OCI-LY1 (cell line): ENCODE measurements at regions not wholly inside any gene's neighbourhood (a gene's known extent, or its start where the extent isn't known, plus 50 kb on each side); places are given as distances from the start of the nearest gene placed in this dataset.

Experiments used
- H2AFZ ChIP-seq: fragments of 200-600 bp; sonication (generic), shearing (Covaris generic); 2 replicates; pipeline ENCODE4 v1.6.0; 2014; ENCODE audit warnings: antibody characterized with exemption, mild to moderate bottlenecking, low read length
- H3F3A ChIP-seq: fragments of 200-600 bp; sonication (generic), shearing (Covaris generic); 2 replicates; pipeline ENCODE4 v1.6.0; 2014; ENCODE audit warnings: mild to moderate bottlenecking, antibody characterized with exemption, low read length, moderate library complexity; ENCODE audit not compliant: insufficient read depth
- H3K27ac ChIP-seq: fragments of 200-600 bp; sonication (generic); 2 replicates; pipeline ENCODE4 v1.5.1; 2014; ENCODE audit warnings: low read length, mixed run types, mild to moderate bottlenecking, low read depth; ENCODE audit not compliant: poor library complexity, severe bottlenecking
- H3K27me3 ChIP-seq: fragments of 200-600 bp; sonication (generic); 2 replicates; pipeline ENCODE4 v1.6.0; 2014; ENCODE audit warnings: antibody characterized with exemption, mild to moderate bottlenecking, low read length, moderate library complexity; ENCODE audit not compliant: insufficient read depth
- H3K36me3 ChIP-seq: fragments of 200-600 bp; sonication (generic); 2 replicates; pipeline ENCODE4 v1.6.1; 2014; ENCODE audit warnings: mild to moderate bottlenecking, antibody characterized with exemption, low read length, moderate library complexity, mixed read lengths; ENCODE audit not compliant: insufficient read depth
- H3K4me1 ChIP-seq: fragments of 200-600 bp; sonication (generic); 2 replicates; pipeline ENCODE4 v1.5.1; 2014; ENCODE audit warnings: mild to moderate bottlenecking, low read length, moderate library complexity; ENCODE audit not compliant: insufficient read depth, severe bottlenecking
- H3K4me2 ChIP-seq: fragments of 200-600 bp; sonication (generic), shearing (Covaris generic); 2 replicates; pipeline ENCODE4 v1.6.1; 2014; ENCODE audit warnings: low read length
- H3K4me3 ChIP-seq: fragments of 200-600 bp; sonication (generic); 2 replicates; pipeline ENCODE4 v1.5.1; 2014; ENCODE audit warnings: low read length, low read depth, mild to moderate bottlenecking, mixed read lengths; ENCODE audit not compliant: poor library complexity, severe bottlenecking
- H3K79me2 ChIP-seq: fragments of 200-600 bp; shearing (Covaris generic); 2 replicates; pipeline ENCODE4 v1.6.1; 2016; ENCODE audit warnings: mixed run types, low read length, mixed read lengths; ENCODE audit not compliant: insufficient read depth
- H3K9ac ChIP-seq: fragments of 200-600 bp; sonication (generic), shearing (Covaris generic); 2 replicates; pipeline ENCODE4 v1.6.1; 2014; ENCODE audit warnings: mild to moderate bottlenecking, low read length, mixed read lengths
- H3K9me2 ChIP-seq: fragments of 200-600 bp; sonication (generic), shearing (Covaris generic); 2 replicates; pipeline ENCODE4 v1.6.1; 2014; ENCODE audit warnings: low read depth, mild to moderate bottlenecking, low read length, mixed read lengths
- H3K9me3 ChIP-seq: fragments of 200-600 bp; shearing (Covaris generic); 2 replicates; pipeline ENCODE4 v1.6.1; 2014; ENCODE audit warnings: low read length, mixed read lengths
- H4K20me1 ChIP-seq: fragments of 200-600 bp; sonication (generic), shearing (Covaris generic); 2 replicates; pipeline ENCODE4 v1.6.0; 2016; ENCODE audit warnings: mild to moderate bottlenecking, low read length; ENCODE audit not compliant: insufficient read depth
- EZH2 ChIP-seq: fragments of 200-600 bp; sonication (generic), shearing (Covaris generic); IDR thresholded peaks from 2 replicates; pipeline ENCODE4 v1.8.0; 2017; ENCODE audit warnings: borderline replicate concordance, mixed run types, mild to moderate bottlenecking, antibody characterized with exemption, low read length, moderate library complexity, mixed read lengths
- TF ChIP-seq, protein P1 (sequence below): fragments of 200-600 bp; sonication (generic), shearing (Covaris generic); IDR thresholded peaks from 2 replicates; pipeline ENCODE4 v1.5.1; 2017; ENCODE audit warnings: mild to moderate bottlenecking, antibody characterized with exemption, low read length, moderate library complexity, mixed read lengths

DNA sequence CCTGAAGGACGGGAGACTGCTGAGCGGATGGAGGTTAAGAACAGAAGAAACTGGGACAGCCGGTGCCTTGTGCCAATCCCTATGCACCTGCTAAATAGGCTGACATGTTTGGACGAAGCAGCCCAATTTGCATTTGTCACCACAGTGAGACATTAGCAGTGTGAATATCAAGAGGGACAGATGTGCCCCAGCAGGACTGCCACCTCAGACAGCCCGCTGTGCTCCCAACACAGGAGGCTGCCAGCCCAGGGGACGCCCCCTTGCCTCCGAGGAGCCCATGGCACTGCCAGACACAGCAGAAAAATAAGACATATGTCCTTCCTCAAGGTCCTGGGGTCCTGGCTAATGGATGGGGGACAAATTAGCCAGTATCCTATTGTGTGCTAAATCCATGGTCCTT is 306.7 kb upstream of the POU3F3 start:
- Histone ChIP-seq H3K27ac (no peak overlapping the region), H2AFZ (no peak overlapping the region), H3K79me2 (no peaks in the 10 kb centered on the region), H3K9me2 (no peaks in the 10 kb centered on the region), H3K4me3 (no peak overlapping the region), H3K9ac (no peak overlapping the region), H3K4me1 (no peaks in the 10 kb centered on the region), H3K9me3 (no peaks in the 10 kb centered on the region), H4K20me1 (no peaks in the 10 kb centered on the region), H3K4me2 (no peak overlapping the region), H3K27me3 (no peaks in the 10 kb centered on the region), H3K36me3 (no peaks in the 10 kb centered on the region), H3F3A (no peaks in the 10 kb centered on the region)
- TF ChIP-seq, protein P1, sequence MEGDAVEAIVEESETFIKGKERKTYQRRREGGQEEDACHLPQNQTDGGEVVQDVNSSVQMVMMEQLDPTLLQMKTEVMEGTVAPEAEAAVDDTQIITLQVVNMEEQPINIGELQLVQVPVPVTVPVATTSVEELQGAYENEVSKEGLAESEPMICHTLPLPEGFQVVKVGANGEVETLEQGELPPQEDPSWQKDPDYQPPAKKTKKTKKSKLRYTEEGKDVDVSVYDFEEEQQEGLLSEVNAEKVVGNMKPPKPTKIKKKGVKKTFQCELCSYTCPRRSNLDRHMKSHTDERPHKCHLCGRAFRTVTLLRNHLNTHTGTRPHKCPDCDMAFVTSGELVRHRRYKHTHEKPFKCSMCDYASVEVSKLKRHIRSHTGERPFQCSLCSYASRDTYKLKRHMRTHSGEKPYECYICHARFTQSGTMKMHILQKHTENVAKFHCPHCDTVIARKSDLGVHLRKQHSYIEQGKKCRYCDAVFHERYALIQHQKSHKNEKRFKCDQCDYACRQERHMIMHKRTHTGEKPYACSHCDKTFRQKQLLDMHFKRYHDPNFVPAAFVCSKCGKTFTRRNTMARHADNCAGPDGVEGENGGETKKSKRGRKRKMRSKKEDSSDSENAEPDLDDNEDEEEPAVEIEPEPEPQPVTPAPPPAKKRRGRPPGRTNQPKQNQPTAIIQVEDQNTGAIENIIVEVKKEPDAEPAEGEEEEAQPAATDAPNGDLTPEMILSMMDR = no peak
- TF ChIP-seq EZH2 = no peak

DNA sequence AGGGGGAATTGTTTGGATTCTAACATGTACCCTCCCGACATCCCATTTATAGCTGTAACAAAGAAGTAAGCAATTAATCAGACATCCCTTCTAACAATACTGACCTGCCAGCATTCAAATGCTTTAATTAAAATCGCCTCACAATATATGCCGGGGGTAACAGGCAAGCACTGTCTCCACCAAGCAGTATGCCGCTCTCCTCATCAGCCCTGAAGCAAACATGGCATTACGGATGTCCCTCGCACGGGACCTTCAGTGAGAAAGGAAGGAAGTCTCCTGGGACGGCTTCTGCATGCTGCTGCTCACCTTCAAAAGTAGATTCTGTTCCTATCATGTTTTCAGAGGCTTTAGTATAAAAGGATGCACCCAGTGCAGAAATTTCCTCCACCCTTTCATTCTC is 292.7 kb upstream of the POU3F3 start:
- Histone ChIP-seq H3K27ac (no peak overlapping the region), H3K9me3 (no peaks in the 10 kb centered on the region), H4K20me1 (no peaks in the 10 kb centered on the region), H3K36me3 (no peaks in the 10 kb centered on the region), H3K4me1 (no peaks in the 10 kb centered on the region), H3K79me2 (no peaks in the 10 kb centered on the region), H2AFZ (no peak overlapping the region), H3K4me3 (no peak overlapping the region), H3K27me3 (no peaks in the 10 kb centered on the region), H3K9ac (no peak overlapping the region), H3F3A (no peaks in the 10 kb centered on the region), H3K9me2 (no peaks in the 10 kb centered on the region), H3K4me2 (no peak overlapping the region)
- no peak for TF ChIP-seq EZH2
- TF ChIP-seq, protein P1 = no peak

DNA sequence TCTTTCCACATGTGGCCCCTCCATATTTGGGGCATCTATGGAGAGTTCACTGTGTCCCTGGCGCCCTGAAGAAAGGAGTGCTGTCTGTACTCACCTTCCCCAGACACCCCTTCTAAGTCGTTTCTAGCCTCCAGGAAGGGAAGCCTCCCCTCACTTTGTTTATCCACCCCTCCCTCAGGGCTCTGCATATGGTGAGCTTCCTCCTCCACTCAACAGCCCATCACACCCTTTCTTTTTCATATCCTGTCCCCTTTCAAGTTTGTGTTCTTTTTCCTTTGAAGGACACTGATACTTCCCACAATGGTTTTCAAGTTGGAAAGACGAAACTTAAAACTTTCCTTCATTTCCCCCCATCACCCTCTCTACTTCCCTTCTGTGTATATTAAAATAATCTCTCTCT is 291.4 kb upstream of the POU3F3 start:
- Histone ChIP-seq H4K20me1 (no peaks in the 10 kb centered on the region), H3K36me3 (no peaks in the 10 kb centered on the region), H3K9ac (no peak overlapping the region), H3K79me2 (no peaks in the 10 kb centered on the region), H3K27me3 (no peaks in the 10 kb centered on the region), H3K9me2 (no peaks in the 10 kb centered on the region), H3K4me3 (no peak overlapping the region), H3K27ac (no peak overlapping the region), H3K4me2 (no peak overlapping the region), H2AFZ (no peak overlapping the region), H3F3A (no peaks in the 10 kb centered on the region), H3K4me1 (no peaks in the 10 kb centered on the region), H3K9me3 (no peaks in the 10 kb centered on the region)
- no peak for TF ChIP-seq EZH2
- TF ChIP-seq, protein P1 = no peak
